SKM-1 treated with dmso at 0.1 percent for 144 hours (cell line): ENCODE measurements at regions not wholly inside any gene's neighbourhood (a gene's known extent, or its start where the extent isn't known, plus 50 kb on each side); places are given as distances from the start of the nearest gene placed in this dataset.
"Not testable (repeated sequence)": the region's sequence is repeated elsewhere in the genome, so short reads cannot be mapped to it uniquely, and the experiment has no call there.

Experiments used
- DNase-seq: peaks from one replicate; lab custom pipeline; 2025; ENCODE audit not compliant: unreplicated experiment; lab: John Stamatoyannopoulos, UW

GRCh38 chr1:230493264-230493663 is 67.1 kb upstream of the PGBD5 start:
- DNase-seq: no peak

- DNase-seq: no peak
Measured at GRCh38 chr1:230490436-230490835, 64.3 kb upstream of the PGBD5 start.

GRCh38 chr1:230487773-230488428 is 61.8 kb upstream of the PGBD5 start:
- no peak for DNase-seq

GRCh38 chr1:230476622-230477003 is 50.5 kb upstream of the PGBD5 start:
- DNase-seq: no peak

GRCh38 chr1:230475856-230476621 is 49.9 kb upstream of the PGBD5 start:
- not testable (repeated sequence) for DNase-seq
